H1 (cell line): ENCODE measurements at regions not wholly inside any gene's neighbourhood (a gene's known extent, or its start where the extent isn't known, plus 50 kb on each side); places are given as distances from the start of the nearest gene placed in this dataset.

Source experiments
- CTCF ChIA-PET: fragments of 300-600 bp; sonication (Branson Sonifier 250); formaldehyde crosslinking; loops from one replicate; lab custom pipeline; 2021; ENCODE audit not compliant: partially characterized antibody; lab: Charles Lee
- POLR2A ChIA-PET: fragments of 300-600 bp; sonication (Branson Sonifier 250); formaldehyde crosslinking; loops from one replicate; lab custom pipeline; 2021; ENCODE audit warnings: inconsistent platforms; ENCODE audit not compliant: partially characterized antibody; lab: Charles Lee
- DNase-seq, 2 experiments: peaks; one replicate each; pipeline versions ENCODE4 v3.0.0 to v3.0.0-alpha.2; 2010 to 2022; ENCODE audit warnings: low spot score in 2 of 2, low read depth in 1 of 2, mixed read lengths in 1 of 2
- FAIRE-seq: peaks from 2 replicates; lab custom pipeline; 2011; peaks lifted over from hg19 to GRCh38; lab: Jason Lieb, UNC
- H2AFZ ChIP-seq: 2 replicates; pipeline ENCODE4 v1.8.1; 2012; ENCODE audit warnings: low read length, inconsistent platforms
- H2AK5ac ChIP-seq: 2 replicates; pipeline ENCODE4 v1.6.1; 2013; ENCODE audit warnings: low read depth, low read length
- H2BK120ac ChIP-seq: replicated peaks from 2 replicates; pipeline ENCODE3; 2013; ENCODE audit warnings: low read depth, low read length, inconsistent platforms
- H2BK12ac ChIP-seq: 2 replicates; pipeline ENCODE4 v1.6.1; 2013; ENCODE audit warnings: low read depth, low read length
- H2BK15ac ChIP-seq: 2 replicates; pipeline ENCODE4 v1.6.1; 2013; ENCODE audit warnings: low read length
- H2BK20ac ChIP-seq: 2 replicates; pipeline ENCODE4 v1.6.1; 2013; ENCODE audit warnings: low read length
- H2BK5ac ChIP-seq: 2 replicates; pipeline ENCODE4 v1.6.1; 2013; ENCODE audit warnings: low read depth, low read length
- H3K14ac ChIP-seq: 2 replicates; pipeline ENCODE4 v1.6.1; 2013; ENCODE audit warnings: inconsistent platforms; ENCODE audit not compliant: insufficient read length
- H3K18ac ChIP-seq: 2 replicates; pipeline ENCODE4 v1.6.1; 2013; ENCODE audit warnings: low read length; ENCODE audit errors: extremely low read depth
- H3K23ac ChIP-seq: 2 replicates; pipeline ENCODE4 v1.6.1; 2013; ENCODE audit warnings: inconsistent platforms; ENCODE audit not compliant: insufficient read length
- H3K23me2 ChIP-seq: 2 replicates; pipeline ENCODE4 v1.6.1; 2013; ENCODE audit warnings: low read depth, low read length
- H3K27ac ChIP-seq: 2 replicates; pipeline ENCODE4 v1.6.1; 2011; ENCODE audit warnings: low read depth, low read length, inconsistent platforms
- H3K27me3 ChIP-seq, 4 experiments: replicated peaks in 1 of 4; 1 replicate in 1 of 4; 2 replicates in 3 of 4; pipeline versions ENCODE4 v1.6.1 to v1.8.1; 2011 to 2013; ENCODE audit warnings: low read length in 3 of 4, mild to moderate bottlenecking in 3 of 4, inconsistent platforms in 2 of 4, mixed read lengths in 2 of 4, moderate library complexity in 1 of 4; ENCODE audit not compliant: control insufficient read depth in 3 of 4, insufficient read depth in 3 of 4; ENCODE audit errors: extremely low read depth in 1 of 4
- H3K36me3 ChIP-seq, 4 experiments: 2 replicates each; pipeline versions ENCODE4 v1.6.1 to v1.8.1; 2011 to 2013; ENCODE audit warnings: mild to moderate bottlenecking in 4 of 4, low read length in 3 of 4, moderate library complexity in 2 of 4, control low read depth in 1 of 4, inconsistent platforms in 1 of 4; ENCODE audit not compliant: insufficient read depth in 4 of 4, control insufficient read depth in 2 of 4
- H3K4ac ChIP-seq: replicated peaks from 2 replicates; pipeline ENCODE3; 2013; ENCODE audit warnings: low read length, low read depth, mixed read lengths, inconsistent platforms; ENCODE audit not compliant: insufficient read length
- H3K4me1 ChIP-seq, 4 experiments: replicated peaks in 1 of 4; 1 replicate in 1 of 4; 2 replicates in 3 of 4; pipeline versions ENCODE4 v1.6.1 to v1.8.1; 2011 to 2013; ENCODE audit warnings: low read length in 3 of 4, inconsistent platforms in 2 of 4, mixed read lengths in 1 of 4; ENCODE audit not compliant: insufficient read depth in 4 of 4, control insufficient read depth in 3 of 4
- H3K4me2 ChIP-seq, 2 experiments: 2 replicates each; pipeline versions ENCODE4 v1.6.1 to v1.8.1; 2011 to 2013; ENCODE audit warnings: low read depth in 2 of 2, low read length in 2 of 2, control low read depth in 1 of 2, inconsistent platforms in 1 of 2, mild to moderate bottlenecking in 1 of 2; ENCODE audit not compliant: insufficient read depth in 1 of 2
- H3K4me3 ChIP-seq, 4 experiments: fragments of 200-600, 300-600 bp in 1 of 4; sonication (generic), shearing (Covaris generic), sonication (Bioruptor Twin) in 1 of 4; 2 replicates each; pipeline versions ENCODE4 v1.5.1 to v1.8.1; 2011 to 2016; ENCODE audit warnings: low read length in 4 of 4, low read depth in 3 of 4, control low read depth in 2 of 4, inconsistent platforms in 2 of 4, mild to moderate bottlenecking in 2 of 4, mixed read lengths in 1 of 4, moderate library complexity in 1 of 4; ENCODE audit not compliant: insufficient read depth in 2 of 4; ENCODE audit errors: extremely low read depth in 1 of 4
- H3K56ac ChIP-seq: replicated peaks from 2 replicates; pipeline ENCODE3; 2013; ENCODE audit warnings: low read depth, mild to moderate bottlenecking, mixed read lengths, low read length, inconsistent platforms; ENCODE audit not compliant: insufficient read length
- H3K79me1 ChIP-seq: 2 replicates; pipeline ENCODE4 v1.6.1; 2013; ENCODE audit warnings: low read depth, low read length, control low read depth
- H3K79me2 ChIP-seq, 2 experiments: 2 replicates each; pipeline versions ENCODE4 v1.6.1 to v1.8.1; 2012 to 2013; ENCODE audit warnings: low read length in 2 of 2, mild to moderate bottlenecking in 2 of 2, inconsistent platforms in 1 of 2; ENCODE audit not compliant: insufficient read depth in 2 of 2, control insufficient read depth in 1 of 2
- H3K9ac ChIP-seq, 4 experiments: replicated peaks in 1 of 4; 1 replicate in 1 of 4; 2 replicates in 3 of 4; pipeline versions ENCODE4 v1.6.1 to v1.8.1; 2011 to 2013; ENCODE audit warnings: low read depth in 3 of 4, low read length in 3 of 4, control low read depth in 2 of 4, mild to moderate bottlenecking in 2 of 4, moderate library complexity in 2 of 4, inconsistent platforms in 1 of 4; ENCODE audit errors: extremely low read depth in 1 of 4
- H3K9me3 ChIP-seq, 2 experiments: 2 replicates each; pipeline versions ENCODE4 v1.6.1 to v1.8.1; 2012 to 2013; ENCODE audit warnings: mild to moderate bottlenecking in 2 of 2, moderate library complexity in 2 of 2, control low read depth in 1 of 2, inconsistent platforms in 1 of 2, low read depth in 1 of 2, low read length in 1 of 2, mixed read lengths in 1 of 2; ENCODE audit not compliant: insufficient read depth in 2 of 2
- H4K20me1 ChIP-seq, 2 experiments: replicated peaks in 1 of 2; 2 replicates each; pipeline versions ENCODE3 to v1.8.1; 2011 to 2013; ENCODE audit warnings: inconsistent platforms in 2 of 2, low read length in 2 of 2, mild to moderate bottlenecking in 1 of 2; ENCODE audit not compliant: insufficient read depth in 2 of 2, control insufficient read depth in 1 of 2
- H4K5ac ChIP-seq: 2 replicates; pipeline ENCODE4 v1.6.1; 2013; ENCODE audit warnings: low read length, low read depth, mixed read lengths, inconsistent platforms; ENCODE audit not compliant: insufficient read length
- H4K8ac ChIP-seq: 2 replicates; pipeline ENCODE4 v1.8.0; 2013; ENCODE audit warnings: mild to moderate bottlenecking, moderate library complexity, low read length, inconsistent platforms; ENCODE audit not compliant: insufficient read depth; ENCODE audit errors: extremely low read depth
- H4K91ac ChIP-seq: replicated peaks from 2 replicates; pipeline ENCODE3; 2013; ENCODE audit warnings: low read length, mixed read lengths, inconsistent platforms; ENCODE audit not compliant: insufficient read length
- WGBS, 2 experiments: shearing (Covaris generic) in 1 of 2; methylation state at CpG; one replicate each; pipeline versions ENCODE4 v1.1.6 to v1.1.7; 2013 to 2015; ENCODE audit warnings: low lambda C conversion rate in 2 of 2, mixed read lengths in 2 of 2, inconsistent platforms in 1 of 2, low coverage in 1 of 2, missing lambda C conversion rate in 1 of 2; ENCODE audit not compliant: insufficient replicate concordance in 2 of 2, insufficient coverage in 1 of 2, insufficient read length in 1 of 2; ENCODE audit errors: extremely low coverage in 1 of 2, missing lambda C conversion rate in 1 of 2; 5-methylcytosine and 5-hydroxymethylcytosine counted together

DNA sequence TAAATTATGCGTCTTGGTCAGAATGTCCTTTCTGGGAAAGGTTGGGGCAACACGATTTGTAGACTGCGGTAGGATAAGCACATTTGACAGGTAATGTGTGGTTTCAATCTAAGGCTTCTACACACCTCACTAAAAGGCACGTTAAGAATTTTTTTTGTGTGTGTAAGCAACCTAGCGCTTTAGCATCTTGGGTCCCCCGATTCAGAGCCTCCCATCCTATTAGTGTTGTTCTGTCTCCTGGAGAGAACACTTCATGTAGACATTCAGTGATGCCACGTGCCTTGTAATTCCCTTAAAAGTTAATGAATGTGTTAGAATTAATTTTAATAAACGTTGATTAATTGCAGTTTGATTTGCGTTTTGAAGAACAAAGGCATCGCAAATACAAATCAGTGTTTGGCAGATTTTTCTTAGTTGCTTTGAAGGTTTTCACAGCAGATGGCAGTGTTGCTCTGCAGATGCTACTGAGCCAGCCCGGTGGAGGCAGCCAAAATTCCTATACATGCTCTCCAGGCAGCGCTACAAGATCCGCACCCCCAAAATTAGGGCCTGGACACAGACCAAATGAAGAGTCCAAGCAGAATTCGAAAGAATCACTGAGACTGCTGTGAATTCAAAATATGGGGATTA, 63.5 kb downstream of the OTOL1 start:
- Histone ChIP-seq H2BK15ac (no peak overlapping the region), H3K27me3 (no peaks in the 10 kb centered on the region), H4K8ac (no peak overlapping the region), H3K4me1 (peaks cover 0 to 4% (median 0%) of the 10 kb centered on the region in 4 experiments; a peak in 1 of 7 replicates), H4K20me1 (no peaks in the 10 kb centered on the region), H3K9me3 (no peaks in the 10 kb centered on the region), H4K5ac (no peak overlapping the region), H2AK5ac (no peak overlapping the region), H2BK12ac (no peak overlapping the region), H3K56ac (no peak overlapping the region), H4K91ac (no peak overlapping the region), H3K14ac (no peak overlapping the region), H2BK20ac (peak overlapping the region; percentile 28; the same call in 1 of the 2 replicates), H2AFZ (0 out of 2 replicates have a peak overlapping the region, but pooled peaks have one; percentile 48), H3K79me2 (no peaks in the 10 kb centered on the region), H3K36me3 (no peaks in the 10 kb centered on the region), H3K23ac (no peak overlapping the region), H2BK5ac (no peak overlapping the region), H3K4me3 (0 out of 8 replicates have a peak overlapping the region, but pooled peaks of 1 of the 4 experiments have one; percentile 12), H2BK120ac (no peak overlapping the region), H3K4ac (no peak overlapping the region), H3K27ac (no peak overlapping the region), H3K4me2 (peak overlapping the region in 1 of 2 experiments; percentile 25; a peak in 2 of 4 replicates), H3K23me2 (no peaks in the 10 kb centered on the region), H3K9ac (no peak overlapping the region), H3K79me1 (no peaks in the 10 kb centered on the region), H3K18ac (no peak overlapping the region)
- 42% methylated on average over 14 of the region's 14 CpGs; no CpG with 5 or more reads in 1 of the 2 experiments for WGBS, 2 experiments
- peak; percentile 98 for FAIRE-seq
- DNase-seq: peak; percentile 27 to 62
- CTCF ChIA-PET: no interaction called here
- POLR2A ChIA-PET: no interaction called here
